GM12875 (cell line): ENCODE measurements at regions not wholly inside any gene's neighbourhood (a gene's known extent, or its start where the extent isn't known, plus 50 kb on each side); places are given as distances from the start of the nearest gene placed in this dataset.

Experiments used
- H3K4me3 ChIP-seq: one replicate; pipeline ENCODE4 v1.5.1; 2011; ENCODE audit warnings: low read depth, low read length, control low read depth
- TF ChIP-seq, protein P1 (sequence below): IDR thresholded peaks from 2 replicates; pipeline ENCODE4 v1.5.1; 2011; ENCODE audit warnings: low read depth, mild to moderate bottlenecking, control low read depth, inconsistent platforms, low read length, moderate library complexity, borderline replicate concordance; ENCODE audit not compliant: insufficient read depth

DNA sequence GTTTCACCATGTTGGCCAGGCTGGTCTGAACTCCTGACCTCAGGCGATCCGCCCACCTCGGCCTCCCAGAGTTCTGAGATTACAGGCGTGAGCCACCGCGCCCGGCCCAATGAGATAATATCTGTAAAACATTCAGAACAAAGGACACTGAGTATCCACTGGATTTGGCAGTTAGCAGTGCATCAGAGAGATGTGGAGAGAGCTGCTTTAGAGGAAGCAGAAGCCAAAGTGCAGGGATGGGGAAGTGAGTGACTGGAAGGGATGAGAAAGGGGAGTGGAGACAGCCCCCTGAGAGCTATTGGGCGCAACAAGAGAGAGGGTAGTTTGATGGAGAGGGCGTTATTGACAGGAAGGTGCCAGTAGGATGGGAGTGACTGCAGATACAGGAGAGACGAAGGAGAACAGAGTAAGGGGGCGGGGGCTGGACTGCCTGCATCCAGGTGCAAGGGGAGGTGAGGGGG lies 157.5 kb upstream of the SHB start:
- no peak overlapping the region for H3K4me3 ChIP-seq
- TF ChIP-seq, protein P1, sequence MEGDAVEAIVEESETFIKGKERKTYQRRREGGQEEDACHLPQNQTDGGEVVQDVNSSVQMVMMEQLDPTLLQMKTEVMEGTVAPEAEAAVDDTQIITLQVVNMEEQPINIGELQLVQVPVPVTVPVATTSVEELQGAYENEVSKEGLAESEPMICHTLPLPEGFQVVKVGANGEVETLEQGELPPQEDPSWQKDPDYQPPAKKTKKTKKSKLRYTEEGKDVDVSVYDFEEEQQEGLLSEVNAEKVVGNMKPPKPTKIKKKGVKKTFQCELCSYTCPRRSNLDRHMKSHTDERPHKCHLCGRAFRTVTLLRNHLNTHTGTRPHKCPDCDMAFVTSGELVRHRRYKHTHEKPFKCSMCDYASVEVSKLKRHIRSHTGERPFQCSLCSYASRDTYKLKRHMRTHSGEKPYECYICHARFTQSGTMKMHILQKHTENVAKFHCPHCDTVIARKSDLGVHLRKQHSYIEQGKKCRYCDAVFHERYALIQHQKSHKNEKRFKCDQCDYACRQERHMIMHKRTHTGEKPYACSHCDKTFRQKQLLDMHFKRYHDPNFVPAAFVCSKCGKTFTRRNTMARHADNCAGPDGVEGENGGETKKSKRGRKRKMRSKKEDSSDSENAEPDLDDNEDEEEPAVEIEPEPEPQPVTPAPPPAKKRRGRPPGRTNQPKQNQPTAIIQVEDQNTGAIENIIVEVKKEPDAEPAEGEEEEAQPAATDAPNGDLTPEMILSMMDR, result no peak

DNA sequence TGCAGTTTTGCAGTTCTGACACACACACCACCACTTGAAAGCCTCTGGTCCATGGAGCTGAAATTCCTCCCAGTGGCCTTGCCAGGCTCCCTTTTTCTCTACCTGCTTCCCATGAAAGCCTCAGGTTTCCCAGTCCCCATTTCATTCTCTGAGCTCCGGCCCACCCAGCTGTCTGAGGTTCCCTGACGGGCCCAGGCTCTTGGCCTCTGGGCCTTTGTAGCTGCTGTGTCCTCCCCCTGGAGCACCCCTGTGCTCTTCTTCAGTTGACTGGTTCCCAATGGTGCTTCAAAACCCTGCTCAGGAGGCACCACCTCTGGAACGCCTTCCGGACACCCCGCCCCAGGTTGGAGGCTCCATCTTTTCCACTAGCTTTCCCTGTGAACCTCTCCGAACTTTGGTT lies 155.9 kb upstream of the SHB start:
- TF ChIP-seq, protein P1, result no peak

DNA sequence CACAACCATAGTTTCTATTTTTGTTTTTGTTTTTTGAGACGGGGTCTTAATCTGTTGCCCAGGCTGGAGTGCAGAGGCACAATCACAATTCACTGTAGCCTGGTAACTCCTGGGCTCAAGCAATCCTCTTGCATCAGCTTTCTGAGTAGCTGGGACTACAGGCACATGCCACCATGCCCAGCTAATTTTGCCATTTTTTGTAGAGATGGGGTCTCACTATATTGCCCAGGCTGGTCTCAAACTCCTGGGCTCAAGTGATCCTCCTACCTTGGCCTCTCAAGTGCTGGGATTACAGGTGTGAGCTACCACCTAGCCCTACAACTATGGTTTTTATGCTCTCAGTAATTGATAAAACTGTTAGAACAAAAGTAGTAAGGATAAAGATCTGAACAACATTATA lies 147.5 kb upstream of the SHB start:
- no peak overlapping the region for H3K4me3 ChIP-seq
- TF ChIP-seq, protein P1, result no peak

More for the DNA sequence above, 155.9 kb upstream of the SHB start:
- no peak overlapping the region for H3K4me3 ChIP-seq

DNA sequence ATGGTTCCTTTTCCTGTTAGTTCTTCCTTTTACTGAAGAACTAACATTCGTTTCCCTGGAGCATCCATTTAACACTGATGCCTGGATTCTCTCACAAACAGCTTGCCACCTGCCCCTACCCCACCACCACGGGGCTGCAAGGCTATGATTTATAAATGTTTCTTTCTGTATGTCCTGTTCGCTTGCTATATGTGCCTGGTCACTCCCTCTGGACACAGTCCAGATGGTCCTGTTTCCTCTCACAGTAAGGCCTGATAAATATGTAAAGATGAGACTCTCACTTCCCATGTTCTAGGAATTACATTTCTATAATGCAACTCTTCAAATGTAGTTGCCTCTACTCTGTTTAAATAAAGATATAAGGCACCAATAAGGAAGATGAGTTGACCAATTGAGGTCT lies 146.4 kb upstream of the SHB start:
- H3K4me3 ChIP-seq, result no peak overlapping the region
- TF ChIP-seq, protein P1, result no peak

DNA sequence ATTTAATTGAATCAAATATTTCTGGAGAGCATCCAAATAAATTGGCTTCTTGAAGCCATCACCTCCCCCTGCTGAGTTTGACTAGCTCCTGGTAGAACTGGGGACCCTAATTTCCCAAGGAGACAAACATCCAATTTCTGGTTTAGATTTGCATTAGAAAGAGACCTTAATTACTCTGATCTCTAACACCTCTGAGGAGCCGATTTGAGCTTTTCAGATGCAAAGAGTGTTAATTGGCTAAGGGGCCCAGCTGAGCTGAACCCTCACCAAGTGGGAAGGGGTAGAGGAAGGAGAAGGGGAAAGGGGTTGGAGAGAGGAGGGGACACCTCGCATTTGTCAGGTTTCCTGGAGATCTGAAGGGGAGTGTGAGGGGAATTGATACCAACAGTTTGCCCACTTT lies 145.4 kb upstream of the SHB start:
- TF ChIP-seq, protein P1, result no peak

GRCh38 chr9:38213631-38214299 lies 144.7 kb upstream of the SHB start:
- TF ChIP-seq, protein P1, result no peak
- H3K4me3 ChIP-seq, result no peak overlapping the region

More for the DNA sequence above, 145.4 kb upstream of the SHB start:
- no peak overlapping the region for H3K4me3 ChIP-seq

DNA sequence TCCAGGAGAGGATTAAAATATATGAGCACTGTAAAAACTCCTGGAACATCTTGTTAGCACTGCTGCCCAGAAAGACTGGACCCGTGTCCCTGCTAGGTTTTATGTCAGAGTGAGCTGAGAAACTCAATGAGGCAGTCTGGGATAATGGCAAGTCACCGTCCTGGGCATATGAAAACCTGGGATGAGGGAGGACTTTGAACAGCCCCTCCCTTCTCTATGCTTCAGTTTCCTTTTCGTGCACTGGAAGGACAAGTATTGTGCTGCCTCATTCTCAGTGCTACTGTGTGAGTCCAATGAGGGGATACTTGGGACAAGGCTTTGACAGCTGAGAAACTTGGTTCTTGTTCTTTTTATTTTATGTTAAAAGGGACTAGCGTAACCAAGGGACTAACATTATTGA lies 143.0 kb upstream of the SHB start:
- H3K4me3 ChIP-seq, result no peak overlapping the region
- TF ChIP-seq, protein P1, result no peak
